Gastroesophageal sphincter (tissue), 3 donors: ENCODE measurements at regions not wholly inside any gene's neighbourhood (a gene's known extent, or its start where the extent isn't known, plus 50 kb on each side); places are given as distances from the start of the nearest gene placed in this dataset.

Experiments
- EP300 ChIP-seq: sonication (generic); formaldehyde crosslinking; IDR thresholded peaks from one replicate; pipeline ENCODE4 v1.6.1; 2017; ENCODE audit warnings: antibody characterized with exemption, mild to moderate bottlenecking
- POLR2A ChIP-seq, 2 donors: fragments of 450-650 bp; IDR thresholded peaks; one replicate each; pipeline ENCODE4 v1.6.1; 2017; ENCODE audit warnings: antibody characterized with exemption in 2 of 2, mild to moderate bottlenecking in 2 of 2, moderate library complexity in 1 of 2
- POLR2AphosphoS5 ChIP-seq: sonication (generic); formaldehyde crosslinking; IDR thresholded peaks from one replicate; pipeline ENCODE4 v1.6.1; 2017; ENCODE audit warnings: antibody characterized with exemption
- TF ChIP-seq, protein P1 (sequence below), 4 experiments: fragments of 200-600 bp in 2 of 4; fragments of 450-650 bp in 2 of 4; sonication (generic) in 1 of 4; IDR thresholded peaks; one replicate each; pipeline ENCODE4 v1.5.1; 2017 to 2019; ENCODE audit warnings: antibody characterized with exemption in 4 of 4, mild to moderate bottlenecking in 2 of 4, moderate library complexity in 2 of 4

DNA sequence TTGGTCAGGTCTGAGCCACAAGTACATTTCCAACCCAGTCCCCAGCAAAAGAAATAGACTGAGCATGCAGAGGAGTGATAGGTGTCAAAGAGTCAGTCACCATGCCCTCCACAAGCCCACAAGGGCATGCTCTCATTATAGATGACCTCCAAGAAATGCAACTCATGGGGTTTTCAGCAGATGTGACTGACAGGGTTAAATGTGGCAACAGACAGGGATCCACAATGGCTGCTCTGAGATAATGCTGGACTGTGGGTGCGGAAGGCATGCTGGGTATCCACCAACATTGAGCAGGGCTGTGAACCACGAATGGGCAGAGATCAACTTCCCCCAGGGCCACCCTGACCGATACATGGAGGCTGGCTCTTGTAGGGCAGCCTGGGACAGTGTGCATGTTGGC, 115.8 kb downstream of the BCOR start:
- TF ChIP-seq, protein P1, sequence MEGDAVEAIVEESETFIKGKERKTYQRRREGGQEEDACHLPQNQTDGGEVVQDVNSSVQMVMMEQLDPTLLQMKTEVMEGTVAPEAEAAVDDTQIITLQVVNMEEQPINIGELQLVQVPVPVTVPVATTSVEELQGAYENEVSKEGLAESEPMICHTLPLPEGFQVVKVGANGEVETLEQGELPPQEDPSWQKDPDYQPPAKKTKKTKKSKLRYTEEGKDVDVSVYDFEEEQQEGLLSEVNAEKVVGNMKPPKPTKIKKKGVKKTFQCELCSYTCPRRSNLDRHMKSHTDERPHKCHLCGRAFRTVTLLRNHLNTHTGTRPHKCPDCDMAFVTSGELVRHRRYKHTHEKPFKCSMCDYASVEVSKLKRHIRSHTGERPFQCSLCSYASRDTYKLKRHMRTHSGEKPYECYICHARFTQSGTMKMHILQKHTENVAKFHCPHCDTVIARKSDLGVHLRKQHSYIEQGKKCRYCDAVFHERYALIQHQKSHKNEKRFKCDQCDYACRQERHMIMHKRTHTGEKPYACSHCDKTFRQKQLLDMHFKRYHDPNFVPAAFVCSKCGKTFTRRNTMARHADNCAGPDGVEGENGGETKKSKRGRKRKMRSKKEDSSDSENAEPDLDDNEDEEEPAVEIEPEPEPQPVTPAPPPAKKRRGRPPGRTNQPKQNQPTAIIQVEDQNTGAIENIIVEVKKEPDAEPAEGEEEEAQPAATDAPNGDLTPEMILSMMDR (IDR thresholded peaks at IDR 0.05), result no peak
- TF ChIP-seq POLR2AphosphoS5 (no peak), POLR2A (IDR thresholded peaks at IDR 0.05) (no peak), EP300 (no peak)
